ENCODE measurements at regions not wholly inside any gene's neighbourhood (a gene's known extent, or its start where the extent isn't known, plus 50 kb on each side); places are given as distances from the start of the nearest gene placed in this dataset.

- TF ChIP-seq ARNT (IDR thresholded peaks at IDR 0.05) (no peak), HDGF (IDR thresholded peaks at IDR 0.05; ENCODE audit: borderline replicate concordance) (no peak)
These were observed 86.8 kb upstream of the NDUFV2 start for GRCh38 chr18:9015689-9016088.
